PC-3 (cell line): ENCODE measurements at regions not wholly inside any gene's neighbourhood (a gene's known extent, or its start where the extent isn't known, plus 50 kb on each side); places are given as distances from the start of the nearest gene placed in this dataset.

ENCODE experiments used
- ATAC-seq: fragments of 200-7000 bp; cut with Tn5 transposase; 2 replicates; pipeline ENCODE4 v1.9.1; 2020; ENCODE audit warnings: mild to moderate bottlenecking, moderate library complexity
- BruUV-seq: library from RNA; stranded (reverse); fragments of 400-500 nt; replicated peaks from 2 replicates; lab custom pipeline; 2021; lab: Mats Ljungman, UMichigan
- CTCF ChIA-PET: fragments of 300-600 bp; sonication (Branson Sonifier 250); formaldehyde crosslinking; loops from one replicate; lab custom pipeline; 2022; ENCODE audit warnings: antibody characterized with exemption; lab: Charles Lee
- POLR2A ChIA-PET: fragments of 300-600 bp; sonication (Branson Sonifier 250); formaldehyde crosslinking; loops from one replicate; lab custom pipeline; 2022; ENCODE audit warnings: antibody characterized with exemption; ENCODE audit not compliant: unreplicated experiment; lab: Charles Lee
- DNase-seq: peaks from one replicate; pipeline ENCODE4 v3.0.0-alpha.2; 2015
- H2AFZ ChIP-seq: fragments of 300-600 bp; sonication (generic); 2 replicates; pipeline ENCODE4 v1.6.0; 2016; ENCODE audit warnings: antibody characterized with exemption, low read length
- H3F3A ChIP-seq: fragments of 300-600 bp; sonication (generic); one replicate; pipeline ENCODE4 v1.6.0; 2017; ENCODE audit warnings: antibody characterized with exemption, low read length, control low read depth, mild to moderate bottlenecking; ENCODE audit not compliant: unreplicated experiment
- H3K27ac ChIP-seq: fragments of 300-600 bp; sonication (generic); 2 replicates; pipeline ENCODE4 v1.5.1; 2016; ENCODE audit warnings: mild to moderate bottlenecking, low read length
- H3K27me3 ChIP-seq: fragments of 300-600 bp; sonication (generic); 2 replicates; pipeline ENCODE4 v1.6.1; 2016; ENCODE audit warnings: low read length, mixed read lengths
- H3K36me3 ChIP-seq: fragments of 300-600 bp; sonication (generic); 2 replicates; pipeline ENCODE4 v1.6.1; 2016; ENCODE audit warnings: low read depth, mixed run types, low read length, mixed read lengths
- H3K4me1 ChIP-seq: fragments of 300-600 bp; sonication (generic); 2 replicates; pipeline ENCODE4 v1.5.1; 2016; ENCODE audit warnings: low read length; ENCODE audit not compliant: insufficient read depth
- H3K4me2 ChIP-seq: fragments of 300-600 bp; sonication (generic); 2 replicates; pipeline ENCODE4 v1.6.0; 2016; ENCODE audit warnings: low read length
- H3K4me3 ChIP-seq: fragments of 300-600 bp; sonication (generic); 2 replicates; pipeline ENCODE4 v1.5.1; 2016; ENCODE audit warnings: mild to moderate bottlenecking, low read length, mixed read lengths
- H3K79me2 ChIP-seq: fragments of 300-600 bp; sonication (generic); 2 replicates; pipeline ENCODE4 v1.6.1; 2017; ENCODE audit warnings: low read length, mixed read lengths
- H3K9ac ChIP-seq: fragments of 300-600 bp; sonication (generic); 2 replicates; pipeline ENCODE4 v1.6.0; 2016; ENCODE audit warnings: mild to moderate bottlenecking, low read length
- H3K9me2 ChIP-seq: fragments of 300-600 bp; sonication (generic); replicated peaks from 2 replicates; pipeline ENCODE4 v1.6.1; 2016; ENCODE audit warnings: mixed run types, low read length, mixed read lengths
- H3K9me3 ChIP-seq: fragments of 300-600 bp; sonication (generic); 2 replicates; pipeline ENCODE4 v1.6.1; 2016; ENCODE audit warnings: low read length, mixed read lengths
- H4K20me1 ChIP-seq: fragments of 300-600 bp; sonication (generic); 2 replicates; pipeline ENCODE4 v1.6.1; 2016; ENCODE audit warnings: low read length, mixed read lengths
- CTCF ChIP-seq: fragments of 300-600 bp; sonication (generic); conservative IDR thresholded peaks from 2 replicates; pipeline ENCODE4 v1.5.1; 2017; ENCODE audit warnings: antibody characterized with exemption, low read depth, mild to moderate bottlenecking, low read length
- EZH2 ChIP-seq: fragments of 300-600 bp; sonication (generic); IDR thresholded peaks from one replicate; pipeline ENCODE4 v1.6.1; 2017; ENCODE audit warnings: antibody characterized with exemption, mild to moderate bottlenecking, low read length; ENCODE audit not compliant: unreplicated experiment
- EZH2phosphoT487 ChIP-seq: fragments of 300-600 bp; sonication (generic); IDR thresholded peaks from 2 replicates; pipeline ENCODE4 v1.6.1; 2018; ENCODE audit warnings: mild to moderate bottlenecking, antibody characterized with exemption, low read length, borderline replicate concordance
- intact Hi-C: fragments of 100-400 bp; cut with micrococcal nuclease; formaldehyde crosslinking; loops from 2 replicates; pipeline ENCODE4 v1.9.0; 2023

GRCh38 chr5:110105692-110106091 lies 416.0 kb downstream of the MAN2A1 start:
- H3K9me3 ChIP-seq: no peaks in the 10 kb centered on the region
- no TSS peak for BruUV-seq
- no peaks in the 10 kb centered on the region for H3K4me1 ChIP-seq
- H3K4me3 ChIP-seq: no peak overlapping the region
- no peaks in the 10 kb centered on the region for H3K9me2 ChIP-seq
- no peaks in the 10 kb centered on the region for H4K20me1 ChIP-seq
- ChIA-PET POLR2A (no interaction called here), CTCF (no interaction called here)
- no peak overlapping the region for H3K27ac ChIP-seq
- no peak overlapping the region for H2AFZ ChIP-seq
- no peaks in the 10 kb centered on the region for H3K79me2 ChIP-seq
- TF ChIP-seq EZH2 (no peak), CTCF (no peak), EZH2phosphoT487 (no peak)
- intact Hi-C loops: no loop called here
- H3F3A ChIP-seq: no peaks in the 10 kb centered on the region
- H3K9ac ChIP-seq: no peak overlapping the region
- no peak for ATAC-seq
- no peak overlapping the region for H3K4me2 ChIP-seq
- H3K36me3 ChIP-seq: no peaks in the 10 kb centered on the region
- peaks cover 20% of the 10 kb centered on the region; the same call in 1 of the 2 replicates for H3K27me3 ChIP-seq
- DNase-seq: peak; percentile 13

- Histone ChIP-seq H3K4me1 (no peaks in the 10 kb centered on the region), H3K36me3 (no peaks in the 10 kb centered on the region), H3K4me2 (no peak overlapping the region), H3F3A (no peaks in the 10 kb centered on the region), H3K9me2 (no peaks in the 10 kb centered on the region), H3K9me3 (no peaks in the 10 kb centered on the region), H3K27me3 (peaks cover 20% of the 10 kb centered on the region; the same call in 1 of the 2 replicates), H2AFZ (no peak overlapping the region), H3K4me3 (no peak overlapping the region), H3K79me2 (no peaks in the 10 kb centered on the region), H3K27ac (no peak overlapping the region), H4K20me1 (no peaks in the 10 kb centered on the region), H3K9ac (no peak overlapping the region)
- POLR2A ChIA-PET: no interaction called here
- intact Hi-C loops: no loop called here
- CTCF ChIA-PET: no interaction called here
- no TSS peak for BruUV-seq
- no peak for DNase-seq
- ATAC-seq: no peak
- no peak for TF ChIP-seq EZH2
- no peak for TF ChIP-seq EZH2phosphoT487
- TF ChIP-seq CTCF: no peak
Measured at GRCh38 chr5:110106750-110107149, 417.0 kb downstream of the MAN2A1 start.

- Histone ChIP-seq H3K9me2 (no peaks in the 10 kb centered on the region), H3F3A (no peaks in the 10 kb centered on the region), H3K4me1 (no peaks in the 10 kb centered on the region), H3K9ac (no peak overlapping the region), H3K4me3 (no peak overlapping the region), H2AFZ (no peak overlapping the region), H3K9me3 (no peaks in the 10 kb centered on the region), H3K27me3 (peaks cover 20% of the 10 kb centered on the region; the same call in 1 of the 2 replicates), H4K20me1 (no peaks in the 10 kb centered on the region), H3K4me2 (no peak overlapping the region), H3K79me2 (no peaks in the 10 kb centered on the region), H3K36me3 (no peaks in the 10 kb centered on the region), H3K27ac (no peak overlapping the region)
- intact Hi-C loops: no loop called here
- no peak for ATAC-seq
- no peak for TF ChIP-seq CTCF
- TF ChIP-seq EZH2: no peak
- TF ChIP-seq EZH2phosphoT487: no peak
- BruUV-seq: no TSS peak
- DNase-seq: no peak
- ChIA-PET POLR2A (no interaction called here), CTCF (no interaction called here)
Measured at GRCh38 chr5:110108520-110108919, 418.8 kb downstream of the MAN2A1 start.
